GM12878 (cell line): ENCODE measurements at regions not wholly inside any gene's neighbourhood (a gene's known extent, or its start where the extent isn't known, plus 50 kb on each side); places are given as distances from the start of the nearest gene placed in this dataset.

ENCODE experiments used
- DPF2 ChIP-seq: fragments of 450-650 bp; IDR thresholded peaks from 2 replicates; pipeline ENCODE4 v1.6.1; 2017; ENCODE audit warnings: mild to moderate bottlenecking
- EZH2 ChIP-seq: IDR thresholded peaks from 2 replicates; pipeline ENCODE4 v1.6.1; 2012; ENCODE audit warnings: low read depth, mild to moderate bottlenecking, control low read depth, inconsistent platforms, low read length, borderline replicate concordance; ENCODE audit not compliant: control insufficient read depth
- HDAC2 ChIP-seq: fragments of 200-600 bp; sonication (generic); IDR thresholded peaks from 2 replicates; pipeline ENCODE4 v1.6.1; 2017
- KAT2A ChIP-seq: conservative IDR thresholded peaks from 2 replicates; pipeline ENCODE4 v1.6.1; 2011; ENCODE audit warnings: low read depth, low read length; ENCODE audit not compliant: control insufficient read depth
- NR2F1 ChIP-seq: fragments of 450-650 bp; conservative IDR thresholded peaks from 2 replicates; pipeline ENCODE4 v1.6.1; 2017; ENCODE audit warnings: mild to moderate bottlenecking
- PML ChIP-seq: IDR thresholded peaks from 2 replicates; pipeline ENCODE4 v1.6.1; 2012; ENCODE audit warnings: low read length, inconsistent platforms
- POLR2AphosphoS5 ChIP-seq: IDR thresholded peaks from 2 replicates; pipeline ENCODE4 v1.6.1; 2011; ENCODE audit warnings: mild to moderate bottlenecking, low read length, inconsistent platforms
- RCOR1 ChIP-seq: conservative IDR thresholded peaks from 2 replicates; pipeline ENCODE4 v1.6.1; 2012; ENCODE audit warnings: low read depth, low read length, improper control_type of control experiment
- SRF ChIP-seq, 2 experiments: IDR thresholded peaks; 2 replicates each; pipeline ENCODE4 v1.6.1; 2011; ENCODE audit warnings: low read depth in 2 of 2, low read length in 2 of 2, mild to moderate bottlenecking in 1 of 2, moderate library complexity in 1 of 2
- TAF1 ChIP-seq: IDR thresholded peaks from 2 replicates; pipeline ENCODE4 v1.6.1; 2011; ENCODE audit warnings: mild to moderate bottlenecking, low read depth, low read length, borderline replicate concordance
- YY1 ChIP-seq: IDR thresholded peaks from 2 replicates; pipeline ENCODE4 v1.6.1; 2011; ENCODE audit warnings: low read depth, mild to moderate bottlenecking, low read length
- TF ChIP-seq, protein P1 (sequence below), 3 experiments: IDR thresholded peaks in 2 of 3; conservative IDR thresholded peaks in 1 of 3; 2 replicates each; pipeline ENCODE4 v1.5.1; 2011; ENCODE audit warnings: low read depth in 3 of 3, low read length in 3 of 3, mild to moderate bottlenecking in 3 of 3, control low read depth in 2 of 3, moderate library complexity in 2 of 3, inconsistent platforms in 1 of 3, mixed read lengths in 1 of 3; ENCODE audit not compliant: control insufficient read depth in 2 of 3, insufficient read depth in 1 of 3; ENCODE audit errors: extremely low read depth in 1 of 3
- TF ChIP-seq, protein P2 (sequence below): IDR thresholded peaks from 2 replicates; pipeline ENCODE4 v1.6.1; 2012; ENCODE audit warnings: mild to moderate bottlenecking, low read depth, low read length
- TF ChIP-seq, protein P3 (sequence below): fragments of 450-650 bp; IDR thresholded peaks from 2 replicates; pipeline ENCODE4 v1.6.1; 2017; ENCODE audit warnings: mild to moderate bottlenecking, moderate library complexity

DNA sequence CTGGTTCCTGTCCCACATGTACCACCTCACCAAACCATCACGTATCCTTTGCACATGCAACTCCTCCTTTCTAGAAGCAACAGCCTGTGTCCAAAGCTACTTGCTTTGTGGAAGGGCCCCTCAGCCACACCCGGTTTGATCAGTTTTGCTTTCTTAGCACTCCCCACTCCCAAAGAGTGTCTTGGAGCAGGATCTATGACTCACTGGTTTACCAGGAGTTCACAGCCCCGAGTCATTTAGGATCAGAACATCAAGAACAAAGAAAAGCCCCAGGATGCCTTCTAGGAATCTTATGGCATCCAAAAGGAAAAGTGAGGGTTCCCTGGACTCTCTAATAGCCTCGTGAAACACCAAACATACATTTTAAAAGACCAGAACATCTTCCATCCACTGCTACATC lies 50.7 kb upstream of the IGF1R start:
- TF ChIP-seq, protein P1, sequence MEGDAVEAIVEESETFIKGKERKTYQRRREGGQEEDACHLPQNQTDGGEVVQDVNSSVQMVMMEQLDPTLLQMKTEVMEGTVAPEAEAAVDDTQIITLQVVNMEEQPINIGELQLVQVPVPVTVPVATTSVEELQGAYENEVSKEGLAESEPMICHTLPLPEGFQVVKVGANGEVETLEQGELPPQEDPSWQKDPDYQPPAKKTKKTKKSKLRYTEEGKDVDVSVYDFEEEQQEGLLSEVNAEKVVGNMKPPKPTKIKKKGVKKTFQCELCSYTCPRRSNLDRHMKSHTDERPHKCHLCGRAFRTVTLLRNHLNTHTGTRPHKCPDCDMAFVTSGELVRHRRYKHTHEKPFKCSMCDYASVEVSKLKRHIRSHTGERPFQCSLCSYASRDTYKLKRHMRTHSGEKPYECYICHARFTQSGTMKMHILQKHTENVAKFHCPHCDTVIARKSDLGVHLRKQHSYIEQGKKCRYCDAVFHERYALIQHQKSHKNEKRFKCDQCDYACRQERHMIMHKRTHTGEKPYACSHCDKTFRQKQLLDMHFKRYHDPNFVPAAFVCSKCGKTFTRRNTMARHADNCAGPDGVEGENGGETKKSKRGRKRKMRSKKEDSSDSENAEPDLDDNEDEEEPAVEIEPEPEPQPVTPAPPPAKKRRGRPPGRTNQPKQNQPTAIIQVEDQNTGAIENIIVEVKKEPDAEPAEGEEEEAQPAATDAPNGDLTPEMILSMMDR (IDR thresholded peaks at IDR 0.05 in 2 of 3, conservative IDR thresholded peaks at IDR 0.05 in 1 of 3; ENCODE audit: control insufficient read depth in 2 of 3, extremely low read depth in 1 of 3, insufficient read depth in 1 of 3, low read depth in 3 of 3, low read length in 3 of 3) = no peak
- TF ChIP-seq YY1 = no peak
- no peak for TF ChIP-seq DPF2
- TF ChIP-seq POLR2AphosphoS5 = no peak
- no peak for TF ChIP-seq NR2F1
- TF ChIP-seq EZH2 = no peak
- TF ChIP-seq PML = no peak
- no peak for TF ChIP-seq RCOR1
- TF ChIP-seq HDAC2 = no peak
- TF ChIP-seq, protein P2, sequence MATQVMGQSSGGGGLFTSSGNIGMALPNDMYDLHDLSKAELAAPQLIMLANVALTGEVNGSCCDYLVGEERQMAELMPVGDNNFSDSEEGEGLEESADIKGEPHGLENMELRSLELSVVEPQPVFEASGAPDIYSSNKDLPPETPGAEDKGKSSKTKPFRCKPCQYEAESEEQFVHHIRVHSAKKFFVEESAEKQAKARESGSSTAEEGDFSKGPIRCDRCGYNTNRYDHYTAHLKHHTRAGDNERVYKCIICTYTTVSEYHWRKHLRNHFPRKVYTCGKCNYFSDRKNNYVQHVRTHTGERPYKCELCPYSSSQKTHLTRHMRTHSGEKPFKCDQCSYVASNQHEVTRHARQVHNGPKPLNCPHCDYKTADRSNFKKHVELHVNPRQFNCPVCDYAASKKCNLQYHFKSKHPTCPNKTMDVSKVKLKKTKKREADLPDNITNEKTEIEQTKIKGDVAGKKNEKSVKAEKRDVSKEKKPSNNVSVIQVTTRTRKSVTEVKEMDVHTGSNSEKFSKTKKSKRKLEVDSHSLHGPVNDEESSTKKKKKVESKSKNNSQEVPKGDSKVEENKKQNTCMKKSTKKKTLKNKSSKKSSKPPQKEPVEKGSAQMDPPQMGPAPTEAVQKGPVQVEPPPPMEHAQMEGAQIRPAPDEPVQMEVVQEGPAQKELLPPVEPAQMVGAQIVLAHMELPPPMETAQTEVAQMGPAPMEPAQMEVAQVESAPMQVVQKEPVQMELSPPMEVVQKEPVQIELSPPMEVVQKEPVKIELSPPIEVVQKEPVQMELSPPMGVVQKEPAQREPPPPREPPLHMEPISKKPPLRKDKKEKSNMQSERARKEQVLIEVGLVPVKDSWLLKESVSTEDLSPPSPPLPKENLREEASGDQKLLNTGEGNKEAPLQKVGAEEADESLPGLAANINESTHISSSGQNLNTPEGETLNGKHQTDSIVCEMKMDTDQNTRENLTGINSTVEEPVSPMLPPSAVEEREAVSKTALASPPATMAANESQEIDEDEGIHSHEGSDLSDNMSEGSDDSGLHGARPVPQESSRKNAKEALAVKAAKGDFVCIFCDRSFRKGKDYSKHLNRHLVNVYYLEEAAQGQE = no peak
- TF ChIP-seq, protein P3, sequence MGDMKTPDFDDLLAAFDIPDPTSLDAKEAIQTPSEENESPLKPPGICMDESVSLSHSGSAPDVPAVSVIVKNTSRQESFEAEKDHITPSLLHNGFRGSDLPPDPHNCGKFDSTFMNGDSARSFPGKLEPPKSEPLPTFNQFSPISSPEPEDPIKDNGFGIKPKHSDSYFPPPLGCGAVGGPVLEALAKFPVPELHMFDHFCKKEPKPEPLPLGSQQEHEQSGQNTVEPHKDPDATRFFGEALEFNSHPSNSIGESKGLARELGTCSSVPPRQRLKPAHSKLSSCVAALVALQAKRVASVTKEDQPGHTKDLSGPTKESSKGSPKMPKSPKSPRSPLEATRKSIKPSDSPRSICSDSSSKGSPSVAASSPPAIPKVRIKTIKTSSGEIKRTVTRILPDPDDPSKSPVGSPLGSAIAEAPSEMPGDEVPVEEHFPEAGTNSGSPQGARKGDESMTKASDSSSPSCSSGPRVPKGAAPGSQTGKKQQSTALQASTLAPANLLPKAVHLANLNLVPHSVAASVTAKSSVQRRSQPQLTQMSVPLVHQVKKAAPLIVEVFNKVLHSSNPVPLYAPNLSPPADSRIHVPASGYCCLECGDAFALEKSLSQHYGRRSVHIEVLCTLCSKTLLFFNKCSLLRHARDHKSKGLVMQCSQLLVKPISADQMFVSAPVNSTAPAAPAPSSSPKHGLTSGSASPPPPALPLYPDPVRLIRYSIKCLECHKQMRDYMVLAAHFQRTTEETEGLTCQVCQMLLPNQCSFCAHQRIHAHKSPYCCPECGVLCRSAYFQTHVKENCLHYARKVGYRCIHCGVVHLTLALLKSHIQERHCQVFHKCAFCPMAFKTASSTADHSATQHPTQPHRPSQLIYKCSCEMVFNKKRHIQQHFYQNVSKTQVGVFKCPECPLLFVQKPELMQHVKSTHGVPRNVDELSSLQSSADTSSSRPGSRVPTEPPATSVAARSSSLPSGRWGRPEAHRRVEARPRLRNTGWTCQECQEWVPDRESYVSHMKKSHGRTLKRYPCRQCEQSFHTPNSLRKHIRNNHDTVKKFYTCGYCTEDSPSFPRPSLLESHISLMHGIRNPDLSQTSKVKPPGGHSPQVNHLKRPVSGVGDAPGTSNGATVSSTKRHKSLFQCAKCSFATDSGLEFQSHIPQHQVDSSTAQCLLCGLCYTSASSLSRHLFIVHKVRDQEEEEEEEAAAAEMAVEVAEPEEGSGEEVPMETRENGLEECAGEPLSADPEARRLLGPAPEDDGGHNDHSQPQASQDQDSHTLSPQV = no peak
- TF ChIP-seq KAT2A = no peak
- TF ChIP-seq SRF (IDR thresholded peaks at IDR 0.05; ENCODE audit: low read depth in 2 of 2, low read length in 2 of 2) = no peak
- no peak for TF ChIP-seq TAF1
